GM12891 (cell line): ENCODE measurements at regions not wholly inside any gene's neighbourhood (a gene's known extent, or its start where the extent isn't known, plus 50 kb on each side); places are given as distances from the start of the nearest gene placed in this dataset.

Experiments
- DNase-seq: peaks from one replicate; pipeline ENCODE4 v3.0.0; 2011; ENCODE audit warnings: low spot score; ENCODE audit not compliant: insufficient read length
- FAIRE-seq: peaks from 2 replicates; lab custom pipeline; 2011; peaks lifted over from hg19 to GRCh38; lab: Jason Lieb, UNC
- PAX5 ChIP-seq: IDR thresholded peaks from 2 replicates; pipeline ENCODE4 v1.6.1; 2011; ENCODE audit warnings: low read length, moderate library complexity, mild to moderate bottlenecking; ENCODE audit not compliant: insufficient read depth, severe bottlenecking
- POLR2A ChIP-seq: IDR thresholded peaks from 2 replicates; pipeline ENCODE4 v1.6.1; 2011; ENCODE audit warnings: low read depth, low read length, control low read depth
- POLR2AphosphoS5 ChIP-seq: IDR thresholded peaks from 2 replicates; pipeline ENCODE4 v1.6.1; 2011; ENCODE audit warnings: low read depth, low read length, control low read depth
- POU2F2 ChIP-seq: IDR thresholded peaks from 2 replicates; pipeline ENCODE4 v1.6.1; 2011; ENCODE audit warnings: low read depth, mild to moderate bottlenecking, control low read depth, low read length, moderate library complexity
- SPI1 ChIP-seq: IDR thresholded peaks from 2 replicates; pipeline ENCODE4 v1.6.1; 2011; ENCODE audit warnings: low read depth, low read length, control low read depth
- TAF1 ChIP-seq: IDR thresholded peaks from 2 replicates; pipeline ENCODE4 v1.6.1; 2011; ENCODE audit warnings: low read depth, low read length, control low read depth

DNA sequence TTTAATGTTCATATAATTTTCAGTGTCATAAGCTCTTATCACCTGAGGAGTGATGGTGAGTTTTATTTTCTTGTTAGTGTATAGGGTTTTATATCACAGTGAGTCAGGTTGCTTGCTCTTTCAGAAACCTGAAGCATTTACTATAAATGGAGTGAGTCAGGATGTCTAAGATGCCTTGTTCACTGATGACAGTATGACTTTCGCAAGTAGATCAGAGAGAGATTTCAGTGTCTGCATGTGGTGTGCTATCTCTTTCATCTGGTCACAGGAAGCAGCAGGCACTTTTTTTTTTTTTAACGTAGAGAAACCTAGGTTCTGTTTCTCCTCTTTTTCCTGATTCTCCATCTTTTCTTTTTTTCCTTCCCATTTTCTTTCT, 237.1 kb downstream of the DMRTA1 start:
- FAIRE-seq: no peak
- TF ChIP-seq POLR2AphosphoS5 (no peak), PAX5 (no peak), POLR2A (no peak), SPI1 (no peak), POU2F2 (no peak), TAF1 (no peak)
- no peak for DNase-seq

DNA sequence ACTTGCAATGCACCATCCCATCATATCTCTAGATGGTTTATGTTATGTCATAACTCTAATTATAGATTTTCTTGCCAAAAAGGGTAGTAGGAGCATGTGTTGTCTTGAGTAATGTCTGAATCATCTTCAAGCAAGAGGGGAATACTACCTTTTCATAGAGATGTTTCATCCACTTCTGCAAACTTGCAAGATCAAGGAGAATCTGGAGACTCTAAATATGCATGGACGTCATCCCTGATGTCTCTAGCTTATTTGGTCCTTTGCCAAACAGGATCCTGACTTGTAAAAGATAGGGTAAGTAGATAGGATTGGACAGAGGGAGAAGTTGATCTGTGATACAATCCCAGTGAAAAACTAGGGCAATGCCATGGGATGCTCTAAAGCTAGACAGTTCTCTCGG, 246.5 kb downstream of the DMRTA1 start:
- FAIRE-seq: no peak
- DNase-seq: no peak
- TF ChIP-seq POLR2AphosphoS5 (no peak), PAX5 (no peak), POLR2A (no peak), TAF1 (no peak), POU2F2 (no peak), SPI1 (no peak)

DNA sequence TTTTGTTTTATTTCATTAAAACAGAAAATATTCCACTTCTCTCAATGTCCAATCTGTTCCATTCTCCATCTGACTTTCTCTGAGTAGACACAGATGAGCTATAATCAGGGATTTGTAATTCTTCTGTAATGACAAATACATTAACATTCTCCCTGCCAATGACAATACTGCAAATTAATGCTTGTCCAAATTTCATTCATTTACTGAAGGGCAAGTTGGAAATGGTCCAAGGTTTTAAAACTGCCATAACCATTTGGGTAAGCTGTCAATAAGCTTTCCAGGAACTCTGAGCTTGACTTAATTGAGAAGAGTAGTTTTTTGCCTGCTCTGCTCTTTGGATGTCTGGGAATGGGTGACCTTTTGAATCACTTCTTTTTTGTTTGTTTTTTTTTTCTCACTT, 253.5 kb downstream of the DMRTA1 start:
- TF ChIP-seq PAX5 (no peak), POLR2AphosphoS5 (no peak), POU2F2 (no peak), POLR2A (no peak)
- DNase-seq (no peak), FAIRE-seq (no peak)

DNA sequence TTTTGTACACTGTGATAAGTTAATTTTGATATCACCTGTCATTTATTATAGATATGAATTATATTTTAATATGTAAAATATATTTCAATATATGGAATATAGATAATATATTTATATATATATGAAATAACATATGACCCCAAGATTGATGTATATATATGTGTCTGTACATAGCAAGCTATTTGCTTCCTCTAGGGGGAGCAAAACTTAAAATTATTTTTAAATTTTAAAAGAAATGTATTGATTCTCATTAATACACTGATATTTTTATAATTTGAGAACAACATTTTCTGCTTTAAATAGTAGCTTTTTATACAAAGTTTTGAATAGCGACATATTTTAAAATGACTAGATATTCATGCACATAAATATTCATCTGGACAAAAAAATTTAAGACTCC, 272.0 kb downstream of the DMRTA1 start:
- no peak for DNase-seq
- TF ChIP-seq POLR2A: no peak
- no peak for TF ChIP-seq TAF1
- no peak for FAIRE-seq

DNA sequence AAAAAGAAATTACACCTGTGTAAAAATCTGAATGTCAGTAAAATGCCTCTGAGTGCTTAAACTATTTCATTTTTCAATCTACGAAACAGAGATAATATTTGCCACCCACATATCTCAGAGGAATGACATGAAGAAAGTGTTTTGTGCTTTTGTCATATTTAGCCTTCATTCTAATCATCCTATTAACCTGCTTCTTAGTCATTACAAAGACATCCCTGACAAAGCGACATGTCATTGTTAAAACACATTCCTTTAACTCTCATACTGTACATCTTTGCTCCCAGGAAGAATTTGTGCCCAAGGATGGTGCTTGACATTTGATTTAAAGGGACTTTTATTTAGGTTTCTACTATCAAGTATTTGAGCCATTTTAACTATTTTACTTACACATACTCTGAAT, 275.9 kb downstream of the DMRTA1 start:
- no peak for FAIRE-seq
- no peak for DNase-seq
- TF ChIP-seq POLR2AphosphoS5: no peak
- TF ChIP-seq TAF1: no peak
- TF ChIP-seq POU2F2: no peak
- TF ChIP-seq SPI1: no peak
- TF ChIP-seq PAX5: no peak
- TF ChIP-seq POLR2A: no peak

DNA sequence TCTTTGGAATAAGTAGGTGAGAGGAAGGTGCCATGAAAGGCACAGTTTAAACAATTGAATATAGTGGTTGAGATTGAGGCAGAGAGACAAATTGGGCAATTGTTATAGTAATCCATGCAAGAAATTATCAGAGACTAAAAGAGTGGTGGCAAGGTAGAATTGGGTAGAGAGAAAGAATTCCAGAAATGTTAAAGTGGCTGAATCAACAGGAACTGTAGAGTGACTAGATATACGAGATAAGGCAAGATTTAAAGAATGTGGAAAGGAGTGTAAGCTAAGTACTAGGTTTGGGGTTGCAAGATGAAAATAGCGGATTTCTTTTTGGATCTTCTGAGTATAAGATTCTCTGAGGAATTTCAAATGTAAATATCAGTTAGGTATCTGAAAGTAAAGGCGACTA, 285.2 kb downstream of the DMRTA1 start:
- FAIRE-seq (no peak), DNase-seq (no peak)
- TF ChIP-seq POLR2A (no peak), TAF1 (no peak), PAX5 (no peak), SPI1 (no peak), POLR2AphosphoS5 (no peak), POU2F2 (no peak)

DNA sequence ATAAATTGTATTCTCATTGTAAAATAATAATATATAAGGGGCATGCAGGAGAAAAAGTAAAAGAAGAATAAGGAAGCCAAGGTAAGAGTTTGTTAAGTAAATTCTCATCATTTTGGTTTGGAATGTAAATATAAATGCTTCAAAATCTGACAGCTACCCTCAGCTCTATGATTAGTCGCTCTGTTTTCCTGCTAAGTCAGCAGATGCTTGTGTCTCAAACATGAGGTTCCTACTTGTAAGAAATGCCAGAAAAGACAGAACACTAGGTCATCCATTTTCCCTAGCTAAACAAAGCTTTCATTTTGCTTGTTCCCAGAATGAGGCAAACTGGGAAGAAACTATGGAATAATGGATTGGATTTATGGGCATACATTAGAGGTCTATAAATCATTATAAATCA, 293.1 kb downstream of the DMRTA1 start:
- no peak for FAIRE-seq
- TF ChIP-seq POLR2A (no peak), POU2F2 (no peak), PAX5 (no peak), POLR2AphosphoS5 (no peak), SPI1 (no peak), TAF1 (no peak)
- no peak for DNase-seq

DNA sequence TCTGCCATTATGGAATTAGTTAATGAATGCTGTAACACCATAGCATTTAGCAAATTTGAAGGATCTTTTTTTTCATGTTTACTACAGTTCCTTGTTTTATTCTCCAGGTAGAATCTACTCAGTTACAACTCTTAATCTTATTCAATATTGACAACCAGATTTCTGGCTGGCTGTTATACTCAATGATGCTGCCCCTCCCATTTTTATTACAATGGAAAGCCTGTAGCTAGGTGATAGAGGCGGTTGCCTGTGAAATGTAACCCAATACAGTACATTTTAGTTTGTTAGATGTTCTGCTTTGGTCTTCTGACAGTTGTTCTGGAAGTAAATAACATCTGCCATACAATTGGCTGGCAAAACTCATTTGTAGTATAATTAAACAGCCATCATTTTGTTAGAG, 294.2 kb downstream of the DMRTA1 start:
- TF ChIP-seq TAF1: no peak
- TF ChIP-seq POLR2A: no peak
- no peak for DNase-seq
- no peak for FAIRE-seq

DNA sequence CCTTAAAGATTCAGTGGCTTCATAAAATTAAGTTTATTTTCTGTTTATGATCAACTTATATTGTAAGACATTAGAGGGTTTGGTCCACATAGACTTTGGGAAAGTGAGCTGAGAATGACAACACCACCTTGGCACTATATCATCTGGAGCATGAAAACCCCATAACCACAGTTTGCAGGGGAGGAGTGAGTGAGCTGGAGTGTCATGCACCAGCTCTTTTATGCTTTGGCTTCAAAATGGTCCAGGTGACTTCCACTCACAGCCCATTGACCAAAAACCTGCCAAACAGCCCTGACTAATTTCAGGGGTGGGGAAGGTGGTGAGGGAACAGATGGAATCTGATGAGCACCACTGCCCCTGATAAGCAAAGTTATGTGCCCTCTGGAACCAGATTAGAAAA, 295.8 kb downstream of the DMRTA1 start:
- FAIRE-seq (no peak), DNase-seq (no peak)
- TF ChIP-seq SPI1 (no peak), TAF1 (no peak), POU2F2 (no peak), PAX5 (no peak)

DNA sequence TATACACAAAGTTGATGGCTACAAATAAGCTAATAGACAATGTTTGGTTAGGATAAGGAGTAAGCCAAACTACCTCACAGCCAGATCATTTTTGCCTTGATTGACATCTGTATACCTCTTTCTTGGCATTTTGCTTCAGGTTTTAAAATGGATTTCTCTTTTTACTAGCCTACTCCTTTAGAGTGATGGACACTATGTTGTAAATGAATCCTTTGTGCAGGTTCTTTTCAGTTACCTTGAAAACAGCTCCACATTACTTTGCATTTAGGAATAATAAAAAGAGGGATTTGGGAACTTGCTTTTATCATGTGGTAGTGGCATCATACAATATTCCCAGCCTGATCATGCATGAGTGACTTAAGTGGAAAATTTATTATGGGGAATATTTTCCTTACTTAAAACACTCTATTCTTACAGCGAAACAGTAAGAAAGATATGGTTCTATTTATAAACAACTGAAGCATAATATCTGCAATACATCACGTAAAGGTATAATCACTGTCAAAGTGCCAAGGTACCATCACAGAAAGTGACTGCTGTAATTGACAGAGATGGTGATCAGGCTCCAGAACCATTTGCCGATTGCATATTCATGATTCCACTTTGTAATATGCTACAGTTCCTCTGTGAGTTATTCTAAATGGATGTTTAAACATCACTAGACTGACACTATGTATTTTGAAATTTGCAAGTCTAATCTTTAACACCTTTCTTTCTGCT, 327.0 kb downstream of the DMRTA1 start:
- FAIRE-seq: no peak
- no peak for TF ChIP-seq TAF1
- TF ChIP-seq POLR2AphosphoS5: no peak
- no peak for TF ChIP-seq POLR2A
- no peak for TF ChIP-seq POU2F2
- no peak for TF ChIP-seq PAX5
- no peak for TF ChIP-seq SPI1
- no peak for DNase-seq
